HCT116 (cell line): ENCODE measurements at regions not wholly inside any gene's neighbourhood (a gene's known extent, or its start where the extent isn't known, plus 50 kb on each side); places are given as distances from the start of the nearest gene placed in this dataset.

Experiments
- EZH2phosphoT487 ChIP-seq: fragments of 200-600 bp; IDR thresholded peaks from 2 replicates; pipeline ENCODE4 v1.6.1; 2018; ENCODE audit warnings: antibody characterized with exemption, borderline replicate concordance
- POLR2A ChIP-seq: IDR thresholded peaks from 2 replicates; pipeline ENCODE4 v1.7.0; 2011; ENCODE audit warnings: borderline replicate concordance; ENCODE audit not compliant: insufficient read depth, insufficient read length; ENCODE audit errors: extremely low read depth
- SP1 ChIP-seq: IDR thresholded peaks from 2 replicates; pipeline ENCODE4 v1.6.1; 2012; ENCODE audit warnings: low read depth
- ZNF274 ChIP-seq: fragments of 200-500 bp; sonication (Bioruptor generic); IDR thresholded peaks from 2 replicates; pipeline ENCODE4 v1.6.1; 2014; ENCODE audit warnings: mild to moderate bottlenecking, low read depth, low read length, inconsistent platforms
- TF ChIP-seq, protein P1 (sequence below): IDR thresholded peaks from 2 replicates; pipeline ENCODE4 v1.6.1; 2012
- TF ChIP-seq, protein P2 (sequence below), 3 experiments: fragments of 200-600 bp in 1 of 3; sonication (generic) in 1 of 3; IDR thresholded peaks in 2 of 3; conservative IDR thresholded peaks in 1 of 3; 2 replicates each; pipeline ENCODE4 v1.5.1; 2012 to 2017; ENCODE audit warnings: low read depth in 2 of 3, low read length in 2 of 3, antibody characterized with exemption in 1 of 3, borderline replicate concordance in 1 of 3, control low read depth in 1 of 3, mild to moderate bottlenecking in 1 of 3, mixed read lengths in 1 of 3, mixed run types in 1 of 3, moderate library complexity in 1 of 3; ENCODE audit not compliant: insufficient read depth in 1 of 3

DNA sequence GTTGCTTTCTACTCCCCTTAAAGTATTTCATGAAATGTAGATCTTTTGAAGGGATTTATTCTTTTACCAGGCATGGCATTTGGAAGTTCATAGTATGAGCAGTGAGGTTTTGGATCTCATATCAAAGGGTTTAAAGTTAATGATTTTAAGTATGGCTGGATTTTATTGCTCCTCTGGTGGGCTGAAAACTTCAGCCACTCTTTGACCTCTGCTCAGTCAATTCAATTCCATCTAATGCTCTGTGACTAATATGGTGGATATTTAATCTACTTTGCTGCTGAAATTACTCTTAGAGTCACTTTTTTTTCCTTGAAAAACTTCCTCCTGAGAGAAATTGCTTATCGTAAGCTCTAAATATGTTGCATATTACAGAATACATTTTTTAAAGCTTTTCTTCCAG lies 218.6 kb downstream of the NR2F2 start:
- TF ChIP-seq EZH2phosphoT487 (no peak), SP1 (no peak), ZNF274 (no peak), POLR2A (no peak)
- TF ChIP-seq, protein P1, sequence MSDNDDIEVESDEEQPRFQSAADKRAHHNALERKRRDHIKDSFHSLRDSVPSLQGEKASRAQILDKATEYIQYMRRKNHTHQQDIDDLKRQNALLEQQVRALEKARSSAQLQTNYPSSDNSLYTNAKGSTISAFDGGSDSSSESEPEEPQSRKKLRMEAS: no peak
- TF ChIP-seq, protein P2, sequence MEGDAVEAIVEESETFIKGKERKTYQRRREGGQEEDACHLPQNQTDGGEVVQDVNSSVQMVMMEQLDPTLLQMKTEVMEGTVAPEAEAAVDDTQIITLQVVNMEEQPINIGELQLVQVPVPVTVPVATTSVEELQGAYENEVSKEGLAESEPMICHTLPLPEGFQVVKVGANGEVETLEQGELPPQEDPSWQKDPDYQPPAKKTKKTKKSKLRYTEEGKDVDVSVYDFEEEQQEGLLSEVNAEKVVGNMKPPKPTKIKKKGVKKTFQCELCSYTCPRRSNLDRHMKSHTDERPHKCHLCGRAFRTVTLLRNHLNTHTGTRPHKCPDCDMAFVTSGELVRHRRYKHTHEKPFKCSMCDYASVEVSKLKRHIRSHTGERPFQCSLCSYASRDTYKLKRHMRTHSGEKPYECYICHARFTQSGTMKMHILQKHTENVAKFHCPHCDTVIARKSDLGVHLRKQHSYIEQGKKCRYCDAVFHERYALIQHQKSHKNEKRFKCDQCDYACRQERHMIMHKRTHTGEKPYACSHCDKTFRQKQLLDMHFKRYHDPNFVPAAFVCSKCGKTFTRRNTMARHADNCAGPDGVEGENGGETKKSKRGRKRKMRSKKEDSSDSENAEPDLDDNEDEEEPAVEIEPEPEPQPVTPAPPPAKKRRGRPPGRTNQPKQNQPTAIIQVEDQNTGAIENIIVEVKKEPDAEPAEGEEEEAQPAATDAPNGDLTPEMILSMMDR (IDR thresholded peaks at IDR 0.05 in 2 of 3, conservative IDR thresholded peaks at IDR 0.05 in 1 of 3; ENCODE audit: borderline replicate concordance in 1 of 3, insufficient read depth in 1 of 3, low read depth in 2 of 3, low read length in 2 of 3): no peak
